Omental fat pad (tissue), 3 donors: ENCODE measurements at regions not wholly inside any gene's neighbourhood (a gene's known extent, or its start where the extent isn't known, plus 50 kb on each side); places are given as distances from the start of the nearest gene placed in this dataset.

Source experiments
- ATAC-seq: fragments of 150-250 bp; one replicate; pipeline ENCODE4 v1.9.1; 2016; ENCODE audit warnings: mild to moderate bottlenecking, moderate library complexity; ENCODE audit not compliant: low FRiP score
- DNase-seq: peaks from one replicate; pipeline ENCODE4 v3.0.0-alpha.2; 2019; ENCODE audit warnings: low spot score
- TF ChIP-seq, protein P1 (sequence below), 3 donors: fragments of 450-650 bp; IDR thresholded peaks; one replicate each; pipeline ENCODE4 v1.5.1; 2016 to 2017; ENCODE audit warnings: antibody characterized with exemption in 3 of 3, mild to moderate bottlenecking in 3 of 3, moderate library complexity in 2 of 3

DNA sequence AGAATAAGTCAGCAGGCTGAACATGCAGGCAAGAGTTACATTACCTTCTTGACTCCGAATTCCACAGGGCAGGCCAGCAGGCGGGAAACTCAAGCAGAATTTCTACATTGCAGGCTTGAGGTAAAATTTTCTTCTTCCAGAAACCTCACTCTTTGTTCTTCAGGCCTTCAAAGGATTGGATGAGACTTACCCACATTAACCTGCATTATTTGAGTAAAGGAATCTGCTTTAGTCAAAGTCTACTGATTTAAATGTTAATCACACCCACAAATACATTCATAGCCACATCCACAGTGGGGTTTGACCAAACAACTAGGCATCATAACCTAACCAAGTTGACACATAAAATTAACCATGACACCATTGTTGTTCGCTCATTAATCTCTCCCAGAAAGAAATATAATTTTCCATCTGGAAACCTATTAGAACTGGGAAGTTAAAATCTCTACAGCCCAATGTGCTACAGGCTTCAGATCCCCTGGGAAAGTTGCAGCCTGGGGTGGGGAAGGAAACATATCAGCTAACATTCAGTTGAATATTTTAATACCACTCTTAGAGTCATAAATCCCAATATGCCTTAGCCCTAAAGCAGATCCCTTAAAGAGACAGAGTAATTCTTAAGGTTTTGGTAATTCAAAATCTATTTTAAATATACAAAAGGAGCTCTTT, 468.2 kb upstream of the TNP1 start:
- TF ChIP-seq, protein P1, sequence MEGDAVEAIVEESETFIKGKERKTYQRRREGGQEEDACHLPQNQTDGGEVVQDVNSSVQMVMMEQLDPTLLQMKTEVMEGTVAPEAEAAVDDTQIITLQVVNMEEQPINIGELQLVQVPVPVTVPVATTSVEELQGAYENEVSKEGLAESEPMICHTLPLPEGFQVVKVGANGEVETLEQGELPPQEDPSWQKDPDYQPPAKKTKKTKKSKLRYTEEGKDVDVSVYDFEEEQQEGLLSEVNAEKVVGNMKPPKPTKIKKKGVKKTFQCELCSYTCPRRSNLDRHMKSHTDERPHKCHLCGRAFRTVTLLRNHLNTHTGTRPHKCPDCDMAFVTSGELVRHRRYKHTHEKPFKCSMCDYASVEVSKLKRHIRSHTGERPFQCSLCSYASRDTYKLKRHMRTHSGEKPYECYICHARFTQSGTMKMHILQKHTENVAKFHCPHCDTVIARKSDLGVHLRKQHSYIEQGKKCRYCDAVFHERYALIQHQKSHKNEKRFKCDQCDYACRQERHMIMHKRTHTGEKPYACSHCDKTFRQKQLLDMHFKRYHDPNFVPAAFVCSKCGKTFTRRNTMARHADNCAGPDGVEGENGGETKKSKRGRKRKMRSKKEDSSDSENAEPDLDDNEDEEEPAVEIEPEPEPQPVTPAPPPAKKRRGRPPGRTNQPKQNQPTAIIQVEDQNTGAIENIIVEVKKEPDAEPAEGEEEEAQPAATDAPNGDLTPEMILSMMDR (IDR thresholded peaks at IDR 0.05): no peak
- ATAC-seq (no peak), DNase-seq (no peak)

DNA sequence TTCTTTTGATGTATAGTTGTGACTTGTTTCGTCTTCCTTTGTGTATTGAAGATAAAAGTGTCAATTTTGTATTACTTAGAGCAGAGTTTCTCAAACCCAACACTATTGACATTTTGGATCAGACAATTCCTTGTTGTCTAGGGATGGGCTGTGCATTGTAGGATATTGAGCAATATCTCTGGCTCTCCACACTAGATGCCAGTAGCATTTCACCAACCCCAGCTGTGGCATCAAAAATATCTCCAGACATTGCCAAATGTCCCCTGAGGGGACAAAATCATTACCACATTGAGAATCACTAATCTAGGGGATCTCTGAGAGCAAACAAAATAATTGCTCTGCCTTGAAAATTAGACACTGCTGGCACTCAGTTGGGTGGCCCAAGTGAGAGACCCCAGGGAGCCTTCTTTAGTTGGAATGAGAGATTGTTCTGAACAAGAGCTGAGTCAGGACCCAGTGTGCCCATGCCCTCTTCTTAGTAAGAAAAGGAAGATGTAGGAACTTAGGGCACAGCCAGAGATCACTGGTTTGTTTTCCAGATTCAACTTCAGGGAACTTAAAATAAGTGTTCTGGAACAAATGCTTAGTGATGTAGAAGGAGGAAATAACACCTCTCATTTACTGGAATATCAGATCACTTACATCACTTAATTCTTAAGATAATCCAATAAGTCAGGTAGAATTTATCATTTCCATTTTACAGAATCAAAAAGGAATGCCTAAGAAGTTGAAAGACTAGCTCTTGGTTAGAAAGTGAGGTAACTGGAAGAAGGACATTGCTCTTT, 466.6 kb upstream of the TNP1 start:
- DNase-seq: no peak
- TF ChIP-seq, protein P1 (IDR thresholded peaks at IDR 0.05): no peak

DNA sequence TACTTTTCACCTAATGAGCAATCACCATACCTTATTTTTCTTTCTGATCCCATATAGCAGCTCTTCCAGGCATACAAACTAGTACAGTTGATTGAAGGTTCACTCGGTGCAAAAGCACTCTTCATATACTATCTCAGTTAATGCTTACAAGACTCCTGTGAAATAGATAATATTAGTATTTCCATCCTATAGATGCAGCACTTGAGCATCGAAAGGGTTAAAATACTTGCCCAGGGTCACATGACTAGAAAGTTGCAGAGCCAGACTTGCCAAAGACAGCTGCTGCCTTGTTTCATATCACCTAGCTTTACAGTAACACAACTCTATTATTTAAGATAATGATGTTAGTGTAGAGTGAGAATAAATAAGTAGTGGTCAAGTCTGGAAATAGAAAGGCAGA, 466.0 kb upstream of the TNP1 start:
- TF ChIP-seq, protein P1 (IDR thresholded peaks at IDR 0.05): no peak
- ATAC-seq: no peak
- no peak for DNase-seq

More for the DNA sequence above, 466.6 kb upstream of the TNP1 start:
- ATAC-seq: no peak

DNA sequence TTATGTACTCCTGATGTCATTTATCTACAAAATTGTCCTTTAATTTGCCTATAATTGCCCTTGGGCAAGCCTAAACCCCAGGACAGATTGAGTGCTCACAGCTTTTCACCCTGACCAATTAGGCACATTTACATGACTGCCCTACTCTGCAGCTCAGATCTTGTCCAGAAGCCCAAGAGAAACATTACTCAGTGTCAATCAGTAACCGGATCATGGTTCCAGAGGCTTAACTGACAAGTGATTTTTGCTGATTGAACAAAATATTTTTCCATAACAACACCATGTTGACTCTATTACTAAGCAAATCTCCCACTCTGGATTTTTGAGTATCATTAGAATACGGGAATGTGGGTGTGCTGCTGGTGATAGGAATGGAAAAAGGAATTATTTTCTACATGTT, 465.4 kb upstream of the TNP1 start:
- no peak for ATAC-seq
- DNase-seq: no peak
- TF ChIP-seq, protein P1 (IDR thresholded peaks at IDR 0.05): no peak

DNA sequence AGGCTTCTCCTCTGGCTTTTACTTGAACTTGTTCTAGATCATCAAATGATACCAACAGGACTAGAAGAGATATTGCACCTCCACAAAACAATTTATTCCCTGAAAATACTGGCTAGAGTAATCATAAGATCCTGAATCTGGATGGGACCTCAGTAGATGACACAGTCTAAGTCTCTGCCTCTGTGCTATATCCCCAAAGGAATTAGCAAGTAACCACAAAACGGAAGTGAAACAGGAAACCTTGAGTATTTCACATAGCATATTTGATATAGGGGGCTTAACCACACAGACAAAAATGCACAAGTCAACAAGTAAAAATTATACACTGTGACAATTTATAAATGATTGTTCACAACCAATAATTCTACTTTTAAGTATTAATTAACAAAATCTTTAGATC, 456.9 kb upstream of the TNP1 start:
- DNase-seq: no peak
- ATAC-seq: no peak
- TF ChIP-seq, protein P1 (IDR thresholded peaks at IDR 0.05): no peak

DNA sequence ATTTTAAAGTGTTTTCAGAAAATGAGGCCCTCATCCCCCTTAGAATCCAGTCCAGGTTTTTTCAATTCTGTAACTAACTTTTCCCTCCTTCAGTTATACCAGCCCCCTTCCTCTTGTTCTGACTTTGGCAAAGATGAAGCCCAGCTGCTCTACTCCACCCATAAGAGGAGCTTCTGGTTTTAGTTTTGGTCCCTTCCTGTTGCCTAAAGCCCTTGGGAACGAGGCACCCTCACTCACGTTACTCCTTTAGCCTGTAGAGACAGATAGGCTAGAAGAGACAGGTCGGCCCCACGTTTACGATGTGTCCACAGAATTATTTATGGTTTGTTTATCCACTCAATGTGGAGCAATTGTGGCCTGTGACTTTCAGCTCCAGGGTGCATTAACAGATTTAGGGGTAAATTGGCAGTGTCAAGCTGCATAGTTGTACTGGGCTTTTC, 454.2 kb upstream of the TNP1 start:
- ATAC-seq (no peak), DNase-seq (no peak)
- TF ChIP-seq, protein P1 (IDR thresholded peaks at IDR 0.05): no peak

DNA sequence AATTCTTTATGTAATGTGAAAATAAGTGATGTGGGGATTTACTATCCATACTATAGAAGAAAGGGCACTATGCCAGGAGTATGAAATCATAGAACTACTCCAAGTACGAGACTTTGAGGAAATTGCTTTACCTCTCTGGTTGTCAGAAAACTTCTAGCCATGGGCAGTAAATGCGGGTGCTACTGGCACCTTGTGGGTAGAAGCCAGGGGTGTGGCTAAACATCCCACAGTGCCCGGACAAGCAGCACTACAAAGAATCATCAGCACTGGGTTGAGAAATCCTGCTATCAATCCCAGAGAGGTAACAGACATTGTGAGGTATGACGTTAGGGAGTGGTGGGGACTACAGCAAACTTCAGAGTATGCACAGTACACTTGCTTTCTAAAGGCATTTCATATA, 453.5 kb upstream of the TNP1 start:
- TF ChIP-seq, protein P1 (IDR thresholded peaks at IDR 0.05): no peak
- ATAC-seq (no peak), DNase-seq (no peak)
